Stomach (tissue), 4 donors: ENCODE measurements at regions not wholly inside any gene's neighbourhood (a gene's known extent, or its start where the extent isn't known, plus 50 kb on each side); places are given as distances from the start of the nearest gene placed in this dataset.

Source experiments
- CTCF ChIP-seq, 7 experiments: fragments of 450-650 bp in 4 of 7; fragments of 200-600 bp in 3 of 7; sonication (generic) in 3 of 7; IDR thresholded peaks; one replicate each; pipeline ENCODE4 v1.5.1; 2016 to 2019; ENCODE audit warnings: antibody characterized with exemption in 7 of 7, control low read depth in 2 of 7, mild to moderate bottlenecking in 1 of 7
- EP300 ChIP-seq: sonication (generic); formaldehyde crosslinking; IDR thresholded peaks from one replicate; pipeline ENCODE4 v1.6.1; 2017; ENCODE audit warnings: antibody characterized with exemption
- POLR2A ChIP-seq, 4 donors: fragments of 450-650 bp; IDR thresholded peaks; one replicate each; pipeline ENCODE4 v1.6.1; 2016; ENCODE audit warnings: antibody characterized with exemption in 4 of 4, control low read depth in 2 of 4, mild to moderate bottlenecking in 1 of 4, moderate library complexity in 1 of 4

GRCh38 chr1:68959461-68960030, 462.7 kb upstream of the DEPDC1 start:
- TF ChIP-seq CTCF (IDR thresholded peaks at IDR 0.05) = no peak
- TF ChIP-seq POLR2A (IDR thresholded peaks at IDR 0.05) = no peak
- no peak for TF ChIP-seq EP300
